ENCODE measurements at regions not wholly inside any gene's neighbourhood (a gene's known extent, or its start where the extent isn't known, plus 50 kb on each side); places are given as distances from the start of the nearest gene placed in this dataset.

DNA sequence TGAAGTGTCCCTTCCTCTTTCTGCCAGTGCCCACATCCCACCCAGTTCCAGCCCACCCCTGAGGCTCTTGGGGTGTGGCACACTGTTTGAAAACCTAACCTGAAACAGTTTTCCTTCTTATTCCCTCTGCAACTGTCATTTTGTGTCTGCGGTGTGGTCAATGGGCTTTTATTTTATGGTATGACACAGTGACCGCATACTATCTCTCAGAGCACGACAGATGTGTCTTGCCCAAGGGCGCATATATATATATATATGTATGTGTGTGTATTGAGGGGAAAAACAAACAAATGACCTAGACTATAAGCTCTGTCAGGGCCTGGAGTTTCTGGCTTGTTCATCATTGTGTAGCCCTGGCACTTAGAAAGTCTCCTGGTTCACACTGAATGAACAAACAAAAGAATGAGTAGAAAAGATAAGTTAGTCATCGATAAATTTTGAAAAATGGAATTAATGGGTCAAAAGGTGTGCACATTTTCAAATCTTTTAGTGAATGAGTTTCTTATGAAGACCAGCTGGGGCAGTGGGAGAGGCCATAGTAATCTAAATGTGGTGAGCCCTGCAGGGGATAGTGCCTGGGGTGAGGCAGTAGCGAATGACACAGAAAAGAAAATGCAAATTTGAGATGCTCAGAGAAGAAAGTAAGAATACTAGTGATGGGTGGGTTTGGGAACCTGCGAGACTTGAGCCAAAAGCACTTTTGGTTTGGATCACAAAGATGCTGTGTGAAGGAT is 198.4 kb downstream of the SNX10 start:
- no peak for DNase-seq

DNA sequence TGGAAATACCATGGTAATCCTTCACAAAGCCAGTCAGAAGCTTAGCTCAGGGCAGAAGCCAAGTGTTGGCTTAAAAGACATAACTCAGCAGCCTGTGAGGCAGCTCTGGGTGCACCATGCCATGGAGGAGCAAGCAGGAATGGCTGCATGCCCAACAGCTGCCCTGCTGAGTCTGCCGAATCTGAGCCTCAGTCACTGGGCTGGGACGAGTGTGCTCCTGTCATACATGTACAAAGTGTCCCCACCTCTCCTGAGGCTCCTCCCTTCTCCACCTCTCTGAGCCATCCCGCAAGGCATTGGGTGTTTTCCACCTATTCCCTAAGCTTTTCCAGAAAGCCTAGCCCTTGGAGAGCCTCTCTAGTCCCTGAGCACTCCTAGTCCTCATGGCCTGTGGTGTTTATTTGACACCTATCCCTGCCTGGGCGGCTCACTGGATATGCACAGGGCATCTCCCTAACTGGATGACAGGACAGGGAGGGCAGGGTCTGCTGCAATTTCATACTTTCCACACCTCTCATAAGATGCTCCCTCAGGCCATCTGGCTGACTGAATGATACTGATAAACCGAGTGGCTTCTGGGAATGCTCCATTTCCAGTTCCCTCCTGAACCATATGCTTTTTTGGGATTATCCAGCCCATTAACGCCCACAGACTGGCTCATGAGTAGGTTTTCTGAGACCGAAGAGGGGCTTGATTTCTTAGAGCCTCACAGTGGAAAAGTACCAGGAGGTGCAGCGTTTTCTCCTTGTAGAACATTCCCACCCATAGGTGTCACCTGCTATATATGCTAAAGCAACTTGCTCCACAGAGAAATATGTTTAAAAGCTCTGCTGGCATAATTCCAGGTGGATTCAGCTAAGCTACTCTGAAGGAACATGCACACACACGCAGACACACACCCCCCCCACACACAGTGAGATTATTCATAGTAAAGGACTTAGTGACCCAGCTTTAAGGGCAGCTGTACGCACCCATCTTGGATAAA is 199.3 kb downstream of the SNX10 start:
- DNase-seq, result no peak

DNA sequence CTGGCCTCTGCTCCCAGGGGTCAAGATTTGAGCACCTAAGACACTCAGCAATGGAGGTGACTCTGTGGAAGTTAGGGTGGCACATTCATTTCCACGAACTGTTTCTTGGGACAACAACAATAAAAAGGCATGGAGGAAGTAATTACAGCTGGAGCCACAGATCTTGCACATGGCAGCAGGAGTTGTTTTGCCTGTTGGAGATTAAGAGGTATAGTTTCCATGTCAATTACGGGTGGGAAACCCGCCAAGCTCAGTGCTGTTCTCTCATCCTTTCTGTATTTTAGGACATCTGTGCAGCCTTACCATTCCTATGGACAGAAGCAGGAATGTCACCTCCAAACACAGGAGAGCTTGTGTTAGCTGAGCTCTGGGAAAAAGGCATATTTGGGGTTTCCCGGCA is 201.2 kb downstream of the SNX10 start:
- DNase-seq, result no peak

DNA sequence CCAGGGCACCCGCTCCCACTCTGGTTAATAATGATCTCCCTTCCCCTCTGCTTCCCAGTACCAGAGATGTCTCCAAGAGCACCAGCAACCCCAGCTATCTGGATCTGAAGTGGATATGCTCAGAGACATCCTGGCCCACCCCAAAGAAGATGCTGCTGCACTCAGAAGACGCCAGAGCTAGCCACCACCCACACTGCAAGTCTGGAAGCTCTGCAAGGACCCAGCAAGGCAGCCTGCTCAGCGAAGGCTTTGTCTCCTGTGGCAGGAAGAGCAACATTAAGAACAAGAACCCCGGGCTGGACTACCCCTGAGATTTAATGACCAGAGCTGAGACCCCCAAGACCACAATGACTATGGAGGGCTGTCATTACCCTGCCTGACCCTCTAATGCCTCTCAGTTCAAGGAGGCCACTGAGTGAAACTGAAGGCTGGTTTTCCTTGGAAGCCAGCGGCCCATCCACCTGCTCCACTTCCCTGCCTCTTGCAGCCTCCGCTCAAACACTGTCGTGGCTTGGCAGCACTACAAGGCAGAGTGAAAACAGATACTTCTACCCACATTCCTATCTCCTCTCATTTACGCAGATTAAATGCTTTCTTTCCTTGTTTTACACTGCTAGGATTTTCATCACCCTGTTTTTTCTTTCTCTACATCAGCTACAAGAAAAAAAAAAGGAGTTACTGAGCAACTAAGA is 202.2 kb downstream of the SNX10 start:
- no peak for DNase-seq

DNA sequence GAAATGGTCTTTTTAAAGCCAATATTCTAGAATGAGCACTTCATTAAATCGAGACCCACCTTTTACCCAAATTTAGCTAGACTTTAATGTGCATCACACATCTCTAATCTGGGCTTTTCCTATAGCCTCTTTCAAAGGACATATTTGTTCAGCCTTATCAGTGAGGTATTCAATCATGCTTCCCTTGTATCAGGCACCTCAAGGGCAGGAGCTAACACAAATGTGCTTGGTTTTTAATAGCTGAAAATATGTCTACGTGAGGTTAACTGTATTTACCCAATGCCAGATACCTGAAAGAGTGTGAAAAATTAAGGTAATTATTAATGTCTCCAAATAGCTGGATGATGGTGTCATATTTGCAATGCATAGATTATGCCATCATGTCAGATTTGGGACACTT is 203.9 kb downstream of the SNX10 start:
- no peak for DNase-seq

DNA sequence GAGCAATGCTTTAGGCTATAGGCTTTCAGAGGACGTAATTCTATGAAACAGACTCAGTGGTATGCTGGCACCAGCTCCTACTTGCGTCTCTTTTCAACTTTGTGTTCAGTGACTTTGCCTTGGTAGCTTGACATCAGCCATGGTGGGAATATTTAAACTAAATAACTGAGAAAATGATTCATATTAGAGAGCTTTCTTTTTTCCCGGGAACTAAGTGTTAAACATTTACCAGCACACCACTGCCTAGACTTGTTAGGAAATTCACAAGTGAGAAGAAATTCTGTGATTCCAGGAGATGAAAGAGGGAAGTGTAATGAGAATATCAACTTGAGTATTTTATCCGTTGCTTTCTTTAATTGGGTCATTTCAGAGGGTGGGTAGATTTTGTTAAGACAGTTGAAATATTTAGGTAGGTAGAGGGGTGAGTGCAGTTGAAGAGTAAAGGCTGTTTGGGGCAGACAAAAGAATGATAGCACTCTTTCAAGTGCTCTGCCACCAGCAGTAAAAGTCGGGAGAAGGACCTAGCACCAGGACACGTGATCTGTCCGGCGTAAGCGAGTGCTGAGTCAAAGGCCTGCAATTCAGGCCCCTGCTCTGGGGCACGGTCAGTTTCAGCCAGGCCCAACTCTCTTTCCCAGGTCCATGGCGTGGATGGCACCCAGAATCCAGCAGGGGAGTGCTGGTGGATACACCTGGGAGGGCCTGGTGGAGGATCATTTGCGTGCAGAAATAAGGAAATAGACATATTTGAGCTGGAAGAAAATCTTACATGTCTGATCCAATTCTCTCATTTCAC is 206.3 kb downstream of the SNX10 start:
- no peak for DNase-seq

DNA sequence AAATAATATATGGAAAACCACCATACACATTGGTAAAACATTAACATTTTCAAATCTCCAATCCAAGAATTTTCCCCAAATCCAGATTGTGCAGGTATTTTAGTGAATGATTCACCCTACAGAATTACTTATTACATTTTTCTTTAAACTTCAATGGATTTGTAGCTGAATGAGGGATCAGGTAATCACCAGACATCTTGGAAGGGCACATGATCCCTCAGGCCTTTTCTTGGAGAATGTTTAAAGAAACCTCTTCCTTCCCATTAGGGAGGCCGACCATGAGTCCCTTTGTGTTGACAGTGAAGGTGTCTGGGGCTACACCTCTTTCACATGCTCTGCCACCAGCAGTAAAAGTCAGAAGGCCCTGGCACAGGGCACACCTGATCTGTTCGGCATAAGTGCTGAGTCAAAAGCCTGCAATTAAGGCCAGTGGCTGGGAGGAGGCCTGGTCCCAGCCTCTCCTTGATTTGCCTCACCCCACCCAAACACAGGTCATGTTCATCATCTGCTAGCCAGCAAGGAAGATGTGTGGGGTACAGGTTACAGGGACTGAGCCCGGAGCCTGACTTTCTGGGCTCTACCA is 207.7 kb downstream of the SNX10 start:
- DNase-seq, result no peak

DNA sequence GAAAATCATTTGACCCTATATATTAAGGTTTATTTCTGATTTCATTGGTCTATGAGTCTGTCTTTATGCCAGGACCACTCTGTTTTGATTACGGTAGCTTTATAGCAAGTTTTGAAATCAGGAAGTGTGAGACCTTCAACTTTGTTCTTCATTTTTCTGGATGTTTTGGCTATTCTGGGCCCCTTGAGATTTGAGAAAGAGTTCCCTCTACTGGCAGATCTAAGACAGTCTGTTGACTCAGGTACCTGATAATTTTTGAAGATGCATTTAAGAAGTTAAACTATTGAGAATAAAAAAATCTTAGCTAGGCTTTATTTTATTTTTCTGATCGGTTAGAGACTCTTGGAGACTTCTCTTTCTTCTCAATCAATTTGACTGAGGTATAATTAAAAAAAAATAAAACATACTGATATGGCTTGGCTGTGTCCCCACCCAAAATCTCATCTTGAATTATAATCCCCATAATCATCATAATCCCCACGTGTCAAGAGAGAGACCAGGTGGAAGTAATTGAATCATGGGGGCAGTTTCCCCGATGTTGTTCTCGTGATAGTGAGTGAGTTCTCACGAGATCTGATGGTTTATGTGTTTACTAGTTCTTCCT is 209.2 kb downstream of the SNX10 start:
- DNase-seq, result peak; percentile 93 to 94

DNA sequence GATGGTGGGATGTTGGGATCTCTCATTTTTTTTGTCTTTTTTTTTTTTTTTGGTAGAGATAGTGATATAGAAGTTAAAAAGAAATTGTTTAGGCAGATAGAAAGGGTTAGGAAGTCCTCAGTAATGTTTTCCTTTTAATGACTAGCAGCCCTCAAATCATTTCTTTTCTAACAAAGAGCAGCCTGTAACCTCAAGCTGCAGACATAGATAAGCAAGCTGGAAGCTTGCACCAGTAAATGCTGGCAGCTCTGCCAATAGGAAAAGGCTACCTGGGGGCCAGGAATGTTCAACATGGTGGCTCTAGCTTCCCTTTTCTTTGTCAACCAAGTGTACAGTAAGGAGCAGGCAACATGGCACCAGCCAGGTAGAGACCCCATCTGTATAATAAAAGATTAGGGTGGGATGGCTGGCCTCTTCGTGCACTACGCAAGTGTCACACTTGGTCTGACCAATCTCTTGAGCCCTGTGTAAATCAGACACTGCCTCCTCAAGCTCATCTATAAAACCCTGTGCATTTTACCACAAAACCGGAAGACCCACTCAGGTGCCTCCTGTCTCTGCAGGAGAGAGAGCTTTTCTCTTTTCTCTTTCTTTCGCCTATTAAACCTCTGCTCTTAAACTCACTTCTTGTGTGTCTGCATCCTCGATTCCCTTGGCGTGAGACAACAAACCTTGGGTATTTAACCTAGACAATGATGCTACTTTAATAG is 212.9 kb downstream of the SNX10 start:
- no peak for DNase-seq

DNA sequence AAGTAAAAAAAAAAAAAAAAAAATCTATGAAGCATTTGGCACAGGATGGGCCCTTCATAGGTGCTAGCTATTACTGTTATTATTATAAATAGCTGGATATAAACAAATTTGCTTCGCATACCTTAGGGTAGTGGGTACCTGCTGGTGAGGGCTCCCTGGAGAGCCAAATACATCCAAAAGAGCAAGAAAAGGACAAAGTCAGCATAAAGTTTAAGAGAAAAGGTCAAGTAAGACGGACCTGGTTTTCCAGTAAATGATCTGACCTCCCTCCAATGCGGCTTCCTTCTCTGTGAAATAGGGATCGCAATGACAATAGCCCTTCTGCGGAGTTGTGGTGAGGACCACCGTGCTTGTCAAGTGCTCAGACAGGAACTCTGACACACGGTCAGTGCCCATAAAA is 214.5 kb downstream of the SNX10 start:
- DNase-seq, result no peak

DNA sequence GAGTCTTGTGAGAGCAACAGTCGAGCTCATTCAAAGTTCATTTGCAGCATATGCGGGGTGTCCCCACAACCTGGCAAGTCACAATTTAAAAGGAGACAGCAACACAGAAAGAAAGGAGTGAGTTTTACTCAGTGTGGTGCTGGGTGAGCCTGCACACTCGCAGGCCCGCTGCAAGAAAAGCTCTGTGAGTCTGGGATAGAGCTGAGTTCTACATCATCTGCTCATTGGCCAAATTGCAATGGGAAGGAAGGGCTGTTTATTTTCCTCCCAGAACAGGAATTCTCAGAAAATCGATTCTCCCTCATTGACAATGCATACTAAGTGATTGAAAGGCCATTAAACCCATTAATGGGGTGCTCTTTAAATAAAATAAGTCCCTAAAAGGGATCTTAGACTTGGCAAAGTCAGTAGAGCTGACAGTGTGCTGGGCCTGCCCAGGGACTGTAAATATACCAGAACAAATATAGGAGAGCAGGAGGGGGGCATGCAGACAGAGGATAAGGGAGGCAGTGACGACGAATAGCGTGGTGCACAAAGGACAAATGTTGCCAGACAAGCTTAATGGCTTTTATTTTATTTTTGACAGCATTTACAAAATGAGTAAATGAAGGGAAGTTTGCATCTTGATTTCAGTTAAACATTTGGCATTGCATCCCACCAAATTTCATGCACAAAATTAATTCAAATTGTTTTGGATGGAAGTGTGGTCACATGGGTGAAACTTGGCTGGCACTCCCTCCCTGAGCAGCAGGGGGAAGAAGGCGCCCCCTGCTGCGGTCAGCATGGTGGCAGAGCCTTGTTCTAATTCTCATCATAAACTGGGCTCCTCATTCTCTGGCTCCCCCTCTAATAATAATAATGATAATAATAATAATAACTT is 215.7 kb downstream of the SNX10 start:
- no peak for DNase-seq

DNA sequence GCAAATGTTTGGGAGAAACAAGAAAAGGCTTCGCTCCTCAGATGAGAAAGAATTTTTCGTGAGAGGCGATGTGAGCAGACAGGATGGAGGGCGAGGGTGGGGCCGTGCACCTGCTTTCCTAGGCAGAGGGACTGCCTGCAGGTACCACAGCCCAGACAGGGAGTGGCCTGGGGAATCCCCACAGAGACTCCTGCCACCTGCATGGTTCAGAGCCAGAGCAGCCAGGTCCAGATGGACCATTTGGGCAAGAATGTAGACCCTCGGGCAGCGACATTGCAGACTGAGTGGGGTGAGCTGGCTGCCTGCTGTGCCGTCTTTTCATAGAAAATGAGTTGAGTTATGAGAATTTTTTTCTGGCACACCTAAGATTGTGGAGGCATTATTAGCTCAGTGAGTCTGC is 216.8 kb downstream of the SNX10 start:
- no peak for DNase-seq

DNA sequence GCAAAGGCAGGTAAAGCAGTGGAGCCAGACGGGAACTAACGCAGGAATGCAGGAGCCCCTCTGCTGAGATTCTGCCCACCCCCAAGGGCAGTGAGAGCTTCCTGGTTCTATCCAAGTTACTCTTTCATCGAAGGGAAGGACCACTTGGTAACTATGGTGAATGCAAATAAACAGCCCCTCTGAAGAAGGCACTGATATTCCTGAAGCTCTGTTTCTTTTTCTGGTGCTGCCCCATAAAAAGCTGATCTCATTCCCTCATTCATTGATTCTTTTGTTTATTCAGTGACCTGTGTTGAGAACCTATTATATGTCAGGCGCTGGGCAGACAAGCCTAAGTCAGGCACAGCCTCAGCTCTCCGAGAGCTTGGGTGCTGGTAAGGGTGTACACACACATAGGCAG is 217.3 kb downstream of the SNX10 start:
- no peak for DNase-seq

DNA sequence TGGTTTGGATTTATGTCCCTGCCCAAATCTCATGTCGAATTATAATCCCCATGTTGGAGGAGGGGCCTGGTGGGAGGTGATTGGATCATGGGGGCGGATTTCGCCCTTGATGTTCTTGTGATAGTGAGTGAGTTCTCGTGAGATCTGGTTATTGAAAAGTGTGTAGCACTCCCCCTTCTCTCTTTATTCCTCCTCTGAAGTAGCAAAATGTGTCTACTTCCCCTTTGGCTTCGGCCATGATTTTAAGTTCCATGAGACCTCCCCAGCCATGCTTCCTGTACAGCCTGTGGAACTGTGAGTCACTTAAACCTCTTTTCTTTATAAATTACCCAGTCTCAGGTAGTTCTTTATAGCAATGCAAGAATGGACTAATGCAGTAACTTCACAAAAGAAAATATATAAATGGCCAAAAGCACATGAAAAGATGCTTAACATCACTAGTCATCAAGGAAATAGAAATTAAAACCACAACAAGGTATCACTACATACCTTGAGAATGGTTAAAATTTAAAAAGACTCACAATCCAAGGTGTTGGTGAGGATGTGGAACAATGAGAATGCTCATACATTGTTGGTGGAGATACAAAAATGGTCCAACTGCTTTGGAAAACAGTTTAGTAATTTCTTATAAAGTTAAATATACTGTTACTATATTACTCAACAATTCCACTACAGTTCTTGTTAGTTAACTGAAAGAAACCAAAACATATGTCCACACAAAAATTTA is 218.7 kb downstream of the SNX10 start:
- DNase-seq, result peak; percentile 39 to 52

DNA sequence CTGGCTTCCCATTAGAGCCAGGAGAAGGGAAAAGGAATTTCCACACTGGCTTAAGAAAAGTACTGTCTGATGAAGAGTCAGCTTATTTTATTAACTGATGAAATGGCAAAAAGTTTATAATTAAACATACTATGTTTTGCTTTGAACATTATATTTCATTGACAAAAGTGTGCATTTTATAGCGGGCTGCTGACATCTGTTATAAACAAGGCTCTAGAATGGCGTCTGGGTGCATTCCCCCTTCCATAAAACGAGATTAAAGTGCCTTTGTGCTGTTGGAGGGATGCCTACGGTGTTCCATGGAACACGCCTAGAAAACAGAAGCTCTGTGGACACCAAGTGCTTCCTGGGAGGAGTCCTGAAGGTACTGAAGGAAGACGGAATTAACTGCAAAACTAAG is 220.2 kb downstream of the SNX10 start:
- no peak for DNase-seq

DNA sequence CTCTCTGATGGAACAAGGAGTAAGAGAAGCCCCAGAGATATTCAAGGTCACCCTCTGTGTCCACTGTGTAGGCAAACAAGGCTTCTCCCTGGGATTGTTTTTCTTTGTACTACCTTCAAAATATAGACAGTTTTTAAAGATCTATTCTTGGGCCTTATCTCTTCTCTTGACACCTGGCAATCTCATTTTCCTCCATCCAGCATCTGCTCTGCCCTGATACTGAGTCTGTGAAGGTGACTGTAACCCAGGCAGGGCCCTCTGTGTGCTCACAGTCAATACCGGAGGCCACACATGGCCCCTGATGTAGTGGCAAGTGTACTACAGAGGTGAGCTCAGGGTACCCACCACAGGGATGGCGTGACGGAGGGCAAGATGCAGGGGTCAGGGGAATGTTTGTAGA is 221.1 kb downstream of the SNX10 start:
- DNase-seq, result no peak

DNA sequence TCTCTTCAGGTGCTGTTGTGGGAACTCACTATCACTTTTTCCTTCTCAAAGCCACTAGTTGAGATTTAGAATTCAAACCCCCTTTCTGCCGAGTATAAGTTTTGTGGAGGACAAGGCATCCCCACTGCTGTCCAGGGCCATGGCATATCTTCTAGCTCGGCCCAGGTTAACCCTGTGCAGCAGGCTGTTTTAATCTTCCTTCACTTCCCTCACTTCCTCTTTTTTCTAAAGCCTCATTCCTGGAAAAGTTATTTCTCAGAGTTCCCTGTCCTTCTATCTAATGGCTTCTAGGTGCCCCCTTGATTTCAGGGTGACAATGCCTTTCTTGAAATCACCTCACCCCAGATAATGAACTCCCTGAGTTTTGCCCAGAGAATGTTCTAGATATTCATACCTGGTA is 222.3 kb downstream of the SNX10 start:
- no peak for DNase-seq

DNA sequence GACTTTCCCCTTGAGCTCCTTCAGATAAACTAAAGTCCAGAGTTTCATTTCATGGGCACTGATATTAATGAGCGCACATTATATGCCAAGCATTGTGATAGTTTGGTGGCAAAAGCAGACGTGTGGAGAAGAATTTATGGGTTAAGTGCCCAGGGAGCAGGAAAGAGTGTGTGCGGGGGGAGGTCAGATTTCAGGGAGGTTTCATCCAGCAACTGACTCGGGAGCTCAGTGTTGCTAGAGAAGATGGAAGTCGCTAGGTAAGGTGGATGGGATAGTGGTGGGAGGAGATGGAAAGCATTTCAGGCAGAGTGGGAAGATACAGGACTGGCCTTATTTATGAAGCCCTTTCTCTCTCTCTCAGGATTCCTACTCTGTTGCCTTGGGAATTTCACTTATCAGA is 223.0 kb downstream of the SNX10 start:
- no peak for DNase-seq

DNA sequence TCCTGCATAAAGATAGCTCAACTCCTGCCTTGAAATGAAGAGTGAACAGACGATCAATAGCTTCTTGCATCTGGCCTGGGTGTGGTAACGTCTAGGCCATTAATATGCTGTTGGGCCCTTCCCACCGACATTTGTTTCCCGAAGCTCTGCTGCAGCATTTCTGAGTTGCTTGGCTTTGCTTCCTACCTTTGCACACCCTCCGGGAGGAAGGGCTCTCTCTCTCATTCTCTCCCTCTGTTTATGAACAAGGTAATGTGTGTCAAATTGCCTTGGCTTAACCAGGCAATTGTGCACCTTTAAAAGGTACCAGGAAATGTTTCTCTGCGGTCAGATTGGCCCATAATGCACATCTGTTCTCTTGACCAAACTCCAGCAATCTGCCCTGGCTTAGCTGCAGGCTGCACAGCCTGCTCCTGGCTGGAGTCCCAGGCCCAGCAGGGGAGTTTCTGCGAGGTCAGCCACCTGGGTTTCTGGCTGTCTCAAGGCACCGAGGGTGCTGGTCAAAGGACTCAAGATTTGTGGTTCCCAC is 223.7 kb downstream of the SNX10 start:
- DNase-seq, result no peak
